GM12873 (cell line): ENCODE measurements at regions not wholly inside any gene's neighbourhood (a gene's known extent, or its start where the extent isn't known, plus 50 kb on each side); places are given as distances from the start of the nearest gene placed in this dataset.

Source experiments
- CTCF ChIP-seq: IDR thresholded peaks from 2 replicates; pipeline ENCODE4 v1.5.1; 2012; ENCODE audit warnings: low read depth, mild to moderate bottlenecking, moderate library complexity, low read length, control low read depth; ENCODE audit not compliant: insufficient read depth; ENCODE audit errors: missing control alignments

GRCh38 chr4:104899863-104900262, 246.8 kb upstream of the TET2 start:
- TF ChIP-seq CTCF = no peak

GRCh38 chr4:104901438-104901837, 245.2 kb upstream of the TET2 start:
- TF ChIP-seq CTCF = peak; percentile 25

- TF ChIP-seq CTCF = no peak
Observed at GRCh38 chr4:104901961-104902605, 244.6 kb upstream of the TET2 start.

GRCh38 chr4:104905065-104905464, 241.6 kb upstream of the TET2 start:
- no peak for TF ChIP-seq CTCF

GRCh38 chr4:104905546-104905945, 241.1 kb upstream of the TET2 start:
- TF ChIP-seq CTCF = no peak

- no peak for TF ChIP-seq CTCF
Observed at GRCh38 chr4:104906276-104906675, 240.4 kb upstream of the TET2 start.

GRCh38 chr4:104907074-104907649, 239.5 kb upstream of the TET2 start:
- no peak for TF ChIP-seq CTCF

GRCh38 chr4:104907991-104908390, 238.7 kb upstream of the TET2 start:
- TF ChIP-seq CTCF = no peak
